ENCODE measurements at regions not wholly inside any gene's neighbourhood (a gene's known extent, or its start where the extent isn't known, plus 50 kb on each side); places are given as distances from the start of the nearest gene placed in this dataset.

DNA sequence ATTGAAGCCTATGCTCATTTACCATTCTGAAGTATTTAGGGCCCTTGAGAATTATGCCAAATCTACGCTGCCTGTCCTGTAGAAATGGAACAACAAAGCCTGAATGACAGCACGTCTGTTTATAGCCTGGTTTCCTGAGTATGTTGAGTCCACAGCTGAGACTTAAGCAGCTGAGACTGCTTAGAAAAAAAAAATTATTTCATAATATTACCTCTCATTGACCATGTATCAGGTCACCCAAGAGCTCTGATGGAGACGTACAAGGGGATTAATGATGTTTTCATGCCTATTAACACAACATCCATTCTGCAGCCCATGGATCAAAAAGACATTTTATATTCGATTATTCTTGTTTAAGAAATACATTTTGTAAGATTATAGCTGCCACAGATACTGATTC lies 387.2 kb upstream of the NCAM2 start:
- H3K9me3 ChIP-seq (replicated peaks; ENCODE audit: control insufficient read depth, insufficient read depth, low read depth, low read length) = no peaks in the 10 kb centered on the region
- TF ChIP-seq SMAD2 (IDR thresholded peaks at IDR 0.05; ENCODE audit: low read depth, low read length) = no peak
- TF ChIP-seq, protein P1, sequence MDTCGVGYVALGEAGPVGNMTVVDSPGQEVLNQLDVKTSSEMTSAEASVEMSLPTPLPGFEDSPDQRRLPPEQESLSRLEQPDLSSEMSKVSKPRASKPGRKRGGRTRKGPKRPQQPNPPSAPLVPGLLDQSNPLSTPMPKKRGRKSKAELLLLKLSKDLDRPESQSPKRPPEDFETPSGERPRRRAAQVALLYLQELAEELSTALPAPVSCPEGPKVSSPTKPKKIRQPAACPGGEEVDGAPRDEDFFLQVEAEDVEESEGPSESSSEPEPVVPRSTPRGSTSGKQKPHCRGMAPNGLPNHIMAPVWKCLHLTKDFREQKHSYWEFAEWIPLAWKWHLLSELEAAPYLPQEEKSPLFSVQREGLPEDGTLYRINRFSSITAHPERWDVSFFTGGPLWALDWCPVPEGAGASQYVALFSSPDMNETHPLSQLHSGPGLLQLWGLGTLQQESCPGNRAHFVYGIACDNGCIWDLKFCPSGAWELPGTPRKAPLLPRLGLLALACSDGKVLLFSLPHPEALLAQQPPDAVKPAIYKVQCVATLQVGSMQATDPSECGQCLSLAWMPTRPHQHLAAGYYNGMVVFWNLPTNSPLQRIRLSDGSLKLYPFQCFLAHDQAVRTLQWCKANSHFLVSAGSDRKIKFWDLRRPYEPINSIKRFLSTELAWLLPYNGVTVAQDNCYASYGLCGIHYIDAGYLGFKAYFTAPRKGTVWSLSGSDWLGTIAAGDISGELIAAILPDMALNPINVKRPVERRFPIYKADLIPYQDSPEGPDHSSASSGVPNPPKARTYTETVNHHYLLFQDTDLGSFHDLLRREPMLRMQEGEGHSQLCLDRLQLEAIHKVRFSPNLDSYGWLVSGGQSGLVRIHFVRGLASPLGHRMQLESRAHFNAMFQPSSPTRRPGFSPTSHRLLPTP (IDR thresholded peaks at IDR 0.05; ENCODE audit: borderline replicate concordance, extremely low read depth, insufficient read length) = no peak
- no peak for TF ChIP-seq ZNF143 (CRISPR knock-in tag; IDR thresholded peaks at IDR 0.05)
- no peak for TF ChIP-seq FOXM1 (IDR thresholded peaks at IDR 0.05; ENCODE audit: low read depth)
- TF ChIP-seq FOXM1 (CRISPR knock-in tag; IDR thresholded peaks at IDR 0.05; ENCODE audit: low read depth) = no peak
- no peak for TF ChIP-seq SIX5 (IDR thresholded peaks at IDR 0.05; ENCODE audit: borderline replicate concordance in 1 of 2, insufficient read depth in 1 of 2, low read depth in 1 of 2, low read length in 2 of 2)
- TF ChIP-seq, protein P2, sequence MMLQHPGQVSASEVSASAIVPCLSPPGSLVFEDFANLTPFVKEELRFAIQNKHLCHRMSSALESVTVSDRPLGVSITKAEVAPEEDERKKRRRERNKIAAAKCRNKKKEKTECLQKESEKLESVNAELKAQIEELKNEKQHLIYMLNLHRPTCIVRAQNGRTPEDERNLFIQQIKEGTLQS (IDR thresholded peaks at IDR 0.05) = no peak
- TF ChIP-seq, protein P2 (CRISPR knock-in tag; conservative IDR thresholded peaks at IDR 0.05) = no peak
- TF ChIP-seq MIER1 (IDR thresholded peaks at IDR 0.05; ENCODE audit: low read depth) = no peak
- H3K4me3 ChIP-seq = no peak overlapping the region
- no peaks in the 10 kb centered on the region for H4K20me1 ChIP-seq (replicated peaks; ENCODE audit: control insufficient read depth, insufficient read depth, low read length)
- no TSS peak for BruUV-seq (replicated peaks)
- DNase-seq (ENCODE audit: extremely low read depth in 1 of 4, low spot score in 3 of 4) (no peak), ATAC-seq (no peak), FAIRE-seq (no peak)
- CTCF ChIA-PET (ENCODE audit: low intra/inter-chr PET ratio) = no interaction called here
- H3K4me2 ChIP-seq (ENCODE audit: insufficient read depth, low read length) = no peak overlapping the region
- no peak overlapping the region for H3K9ac ChIP-seq (ENCODE audit: insufficient read depth in 1 of 2, low read depth in 2 of 2, low read length in 2 of 2)
- intact Hi-C loops (cut with micrococcal nuclease) = no loop called here
- no peaks in the 10 kb centered on the region for H3K79me2 ChIP-seq (ENCODE audit: control insufficient read depth, insufficient read depth, low read length)
- POLR2A ChIA-PET = no interaction called here
- no peak overlapping the region for H2AFZ ChIP-seq (ENCODE audit: low read depth, low read length)
- in situ Hi-C loops (cut with MboI) = no loop called here
- H3K4me1 ChIP-seq (replicated peaks in 1 of 2; ENCODE audit: control insufficient read depth in 2 of 2, insufficient read depth in 2 of 2, low read length in 2 of 2) = no peaks in the 10 kb centered on the region
- 14% methylated on average over 4 of the region's 4 CpGs for WGBS (ENCODE audit: insufficient coverage, low coverage, missing lambda C conversion rate)
- no peaks in the 10 kb centered on the region for H3K9me1 ChIP-seq (ENCODE audit: control insufficient read depth, insufficient read depth, low read length)
- no peak overlapping the region for H3K27ac ChIP-seq (ENCODE audit: extremely low read depth, low read depth, low read length)
- H3K27me3 ChIP-seq (ENCODE audit: control insufficient read depth in 2 of 2, insufficient read depth in 2 of 2, low read length in 2 of 2) = no peaks in the 10 kb centered on the region
- H3K36me3 ChIP-seq (ENCODE audit: control insufficient read depth, insufficient read depth, low read length) = no peaks in the 10 kb centered on the region

All from K562 (cell line).